B cell (primary cell): ENCODE measurements at regions not wholly inside any gene's neighbourhood (a gene's known extent, or its start where the extent isn't known, plus 50 kb on each side); places are given as distances from the start of the nearest gene placed in this dataset.

Experiments
- CTCF ChIP-seq: fragments of 200-600 bp; IDR thresholded peaks from one replicate; pipeline ENCODE4 v1.8.0; 2022; ENCODE audit warnings: antibody characterized with exemption, mild to moderate bottlenecking
- EZH2 ChIP-seq: IDR thresholded peaks from 2 replicates; pipeline ENCODE4 v1.6.1; 2012; ENCODE audit warnings: borderline replicate concordance, low read depth, mild to moderate bottlenecking, moderate library complexity, low read length; ENCODE audit not compliant: insufficient read depth, poor library complexity, severe bottlenecking

GRCh38 chr18:38971881-38972280 lies 1406.3 kb upstream of the CELF4 start:
- TF ChIP-seq CTCF (no peak), EZH2 (no peak)
